HL-60 (cell line): ENCODE measurements at regions not wholly inside any gene's neighbourhood (a gene's known extent, or its start where the extent isn't known, plus 50 kb on each side); places are given as distances from the start of the nearest gene placed in this dataset.

Experiments used
- REST ChIP-seq: IDR thresholded peaks from 2 replicates; pipeline ENCODE4 v1.6.1; 2012; ENCODE audit warnings: low read depth; ENCODE audit not compliant: insufficient replicate concordance
- TF ChIP-seq, protein P1 (sequence below): IDR thresholded peaks from one replicate; pipeline ENCODE4 v1.5.1; 2011; ENCODE audit warnings: low read length, control low read depth, inconsistent platforms; ENCODE audit not compliant: insufficient read depth

- TF ChIP-seq, protein P1, sequence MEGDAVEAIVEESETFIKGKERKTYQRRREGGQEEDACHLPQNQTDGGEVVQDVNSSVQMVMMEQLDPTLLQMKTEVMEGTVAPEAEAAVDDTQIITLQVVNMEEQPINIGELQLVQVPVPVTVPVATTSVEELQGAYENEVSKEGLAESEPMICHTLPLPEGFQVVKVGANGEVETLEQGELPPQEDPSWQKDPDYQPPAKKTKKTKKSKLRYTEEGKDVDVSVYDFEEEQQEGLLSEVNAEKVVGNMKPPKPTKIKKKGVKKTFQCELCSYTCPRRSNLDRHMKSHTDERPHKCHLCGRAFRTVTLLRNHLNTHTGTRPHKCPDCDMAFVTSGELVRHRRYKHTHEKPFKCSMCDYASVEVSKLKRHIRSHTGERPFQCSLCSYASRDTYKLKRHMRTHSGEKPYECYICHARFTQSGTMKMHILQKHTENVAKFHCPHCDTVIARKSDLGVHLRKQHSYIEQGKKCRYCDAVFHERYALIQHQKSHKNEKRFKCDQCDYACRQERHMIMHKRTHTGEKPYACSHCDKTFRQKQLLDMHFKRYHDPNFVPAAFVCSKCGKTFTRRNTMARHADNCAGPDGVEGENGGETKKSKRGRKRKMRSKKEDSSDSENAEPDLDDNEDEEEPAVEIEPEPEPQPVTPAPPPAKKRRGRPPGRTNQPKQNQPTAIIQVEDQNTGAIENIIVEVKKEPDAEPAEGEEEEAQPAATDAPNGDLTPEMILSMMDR, result no peak
- no peak for TF ChIP-seq REST
These were observed 58.5 kb upstream of the RUNX3 start for GRCh38 chr1:24988558-24988912.
